ENCODE measurements at regions not wholly inside any gene's neighbourhood (a gene's known extent, or its start where the extent isn't known, plus 50 kb on each side); places are given as distances from the start of the nearest gene placed in this dataset.

DNA sequence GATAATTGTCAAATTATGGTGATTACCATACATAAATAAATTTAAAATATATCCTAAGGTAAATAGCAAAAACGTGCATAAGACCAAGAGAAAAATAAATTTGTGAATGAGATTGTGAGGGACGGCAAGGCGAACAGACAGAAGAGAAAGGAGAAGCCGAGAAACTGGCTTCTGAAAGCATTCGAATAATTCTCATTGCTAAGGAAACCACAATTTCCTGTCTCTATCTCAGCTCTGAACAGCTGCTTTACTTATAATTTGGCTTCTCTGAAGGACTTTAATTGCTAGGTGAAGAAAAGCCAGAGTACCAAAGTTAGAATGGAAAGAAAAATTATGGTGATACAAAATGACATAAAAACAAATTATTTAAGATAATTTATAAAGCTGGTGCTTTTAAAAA, 79.0 kb upstream of the RGS17 start:
- TF ChIP-seq, protein P1, sequence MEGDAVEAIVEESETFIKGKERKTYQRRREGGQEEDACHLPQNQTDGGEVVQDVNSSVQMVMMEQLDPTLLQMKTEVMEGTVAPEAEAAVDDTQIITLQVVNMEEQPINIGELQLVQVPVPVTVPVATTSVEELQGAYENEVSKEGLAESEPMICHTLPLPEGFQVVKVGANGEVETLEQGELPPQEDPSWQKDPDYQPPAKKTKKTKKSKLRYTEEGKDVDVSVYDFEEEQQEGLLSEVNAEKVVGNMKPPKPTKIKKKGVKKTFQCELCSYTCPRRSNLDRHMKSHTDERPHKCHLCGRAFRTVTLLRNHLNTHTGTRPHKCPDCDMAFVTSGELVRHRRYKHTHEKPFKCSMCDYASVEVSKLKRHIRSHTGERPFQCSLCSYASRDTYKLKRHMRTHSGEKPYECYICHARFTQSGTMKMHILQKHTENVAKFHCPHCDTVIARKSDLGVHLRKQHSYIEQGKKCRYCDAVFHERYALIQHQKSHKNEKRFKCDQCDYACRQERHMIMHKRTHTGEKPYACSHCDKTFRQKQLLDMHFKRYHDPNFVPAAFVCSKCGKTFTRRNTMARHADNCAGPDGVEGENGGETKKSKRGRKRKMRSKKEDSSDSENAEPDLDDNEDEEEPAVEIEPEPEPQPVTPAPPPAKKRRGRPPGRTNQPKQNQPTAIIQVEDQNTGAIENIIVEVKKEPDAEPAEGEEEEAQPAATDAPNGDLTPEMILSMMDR (IDR thresholded peaks at IDR 0.05 in 2 of 3, conservative IDR thresholded peaks at IDR 0.05 in 1 of 3; ENCODE audit: insufficient read depth in 2 of 3, low read depth in 1 of 3, low read length in 3 of 3): no peak
- no peak for TF ChIP-seq TAF1 (IDR thresholded peaks at IDR 0.05; ENCODE audit: control insufficient read depth, extremely low read depth, insufficient read depth, low read length, severe bottlenecking)
- TF ChIP-seq SMAD3 (CRISPR knock-in tag; conservative IDR thresholded peaks at IDR 0.05): no peak
- no peak for TF ChIP-seq ZNF398 (CRISPR knock-in tag; IDR thresholded peaks at IDR 0.05)
- TF ChIP-seq EP300 (IDR thresholded peaks at IDR 0.05; ENCODE audit: low read length): no peak
- TF ChIP-seq JUNB (CRISPR knock-in tag; conservative IDR thresholded peaks at IDR 0.05): no peak
- no peak for TF ChIP-seq SETDB1 (IDR thresholded peaks at IDR 0.05; ENCODE audit: low read length)
- TF ChIP-seq HNRNPH1 (optimal IDR thresholded peaks at IDR 0.05; ENCODE audit: low read depth, low read length): no peak
- TF ChIP-seq CREB1 (IDR thresholded peaks at IDR 0.05): no peak
- no peak for TF ChIP-seq CREB1 (CRISPR knock-in tag; IDR thresholded peaks at IDR 0.05)
- no peak for TF ChIP-seq ATF6 (CRISPR knock-in tag; IDR thresholded peaks at IDR 0.05)
